WTC11 (cell line): ENCODE measurements at regions not wholly inside any gene's neighbourhood (a gene's known extent, or its start where the extent isn't known, plus 50 kb on each side); places are given as distances from the start of the nearest gene placed in this dataset.

Source experiments
- ATAC-seq: fragments of 200-7000 bp; cut with Tn5 transposase; 2 replicates; pipeline ENCODE4 v1.10.0; 2021; ENCODE audit warnings: mild to moderate bottlenecking, moderate library complexity
- CTCF ChIA-PET: fragments of 300-600 bp; sonication (Branson Sonifier 250); formaldehyde crosslinking; loops from one replicate; lab custom pipeline; 2021; ENCODE audit warnings: antibody characterized with exemption; lab: Charles Lee
- POLR2A ChIA-PET: fragments of 350-600 bp; sonication (Branson Sonifier 250); formaldehyde crosslinking; loops from one replicate; lab custom pipeline; 2021; ENCODE audit warnings: antibody characterized with exemption; lab: Charles Lee
- DNase-seq: peaks from one replicate; pipeline ENCODE4 v3.0.0; 2021; ENCODE audit warnings: low spot score
- H3K27ac Mint-ChIP-seq: 2 replicates; pipeline ENCODE4 v1.8.0; 2021; ENCODE audit warnings: mixed read lengths
- H3K27me3 Mint-ChIP-seq: 2 replicates; pipeline ENCODE4 v1.8.0; 2021; ENCODE audit warnings: low read depth, mild to moderate bottlenecking, moderate library complexity, mixed read lengths
- H3K36me3 Mint-ChIP-seq: 2 replicates; pipeline ENCODE4 v1.8.0; 2021; ENCODE audit warnings: mixed read lengths
- H3K4me1 Mint-ChIP-seq: 2 replicates; pipeline ENCODE4 v1.8.0; 2022; ENCODE audit warnings: mixed read lengths
- H3K4me3 Mint-ChIP-seq: 2 replicates; pipeline ENCODE4 v1.8.0; 2021; ENCODE audit warnings: mild to moderate bottlenecking, moderate library complexity, mixed read lengths
- H3K9me3 Mint-ChIP-seq: 2 replicates; pipeline ENCODE4 v1.8.0; 2021; ENCODE audit warnings: mixed read lengths
- ARID4B ChIP-seq: sonication (generic); formaldehyde crosslinking; IDR thresholded peaks from 2 replicates; pipeline ENCODE4 v1.8.0; 2023; ENCODE audit warnings: missing genetic modification reagents, mild to moderate bottlenecking, borderline replicate concordance
- ATF3 ChIP-seq: sonication (generic); formaldehyde crosslinking; conservative IDR thresholded peaks from 2 replicates; pipeline ENCODE4 v1.8.1; 2022; ENCODE audit warnings: mild to moderate bottlenecking, missing genetic modification reagents
- ATF6 ChIP-seq: sonication (generic); formaldehyde crosslinking; IDR thresholded peaks from 2 replicates; pipeline ENCODE4 v1.8.1; 2023; ENCODE audit warnings: mild to moderate bottlenecking, missing genetic modification reagents
- ETV6 ChIP-seq: sonication (generic); formaldehyde crosslinking; IDR thresholded peaks from 2 replicates; pipeline ENCODE4 v1.8.1; 2022; ENCODE audit warnings: mild to moderate bottlenecking, missing genetic modification reagents
- FOXK1 ChIP-seq: sonication (generic); formaldehyde crosslinking; IDR thresholded peaks from 2 replicates; pipeline ENCODE4 v1.8.0; 2022; ENCODE audit warnings: mild to moderate bottlenecking, moderate library complexity, missing genetic modification reagents
- NR1H2 ChIP-seq: sonication (generic); formaldehyde crosslinking; IDR thresholded peaks from 2 replicates; pipeline ENCODE4 v1.9.0; 2021; ENCODE audit warnings: mild to moderate bottlenecking, moderate library complexity, missing genetic modification reagents
- PRDM15 ChIP-seq: sonication (generic); formaldehyde crosslinking; IDR thresholded peaks from 2 replicates; pipeline ENCODE4 v1.8.0; 2022; ENCODE audit warnings: missing genetic modification reagents
- SP1 ChIP-seq: sonication (generic); formaldehyde crosslinking; conservative IDR thresholded peaks from 2 replicates; pipeline ENCODE4 v1.8.1; 2022; ENCODE audit warnings: missing genetic modification reagents
- STAT6 ChIP-seq: sonication (generic); formaldehyde crosslinking; conservative IDR thresholded peaks from 2 replicates; pipeline ENCODE4 v1.8.1; 2023; ENCODE audit warnings: mild to moderate bottlenecking, low read depth, missing genetic modification reagents, moderate library complexity
- TCF7 ChIP-seq: sonication (generic); formaldehyde crosslinking; IDR thresholded peaks from 2 replicates; pipeline ENCODE4 v1.8.0; 2022; ENCODE audit warnings: mild to moderate bottlenecking, low read depth, missing genetic modification reagents, moderate library complexity
- TP53 ChIP-seq: sonication (generic); formaldehyde crosslinking; IDR thresholded peaks from 2 replicates; pipeline ENCODE4 v1.8.1; 2023; ENCODE audit warnings: mild to moderate bottlenecking, missing genetic modification reagents
- ZBTB43 ChIP-seq: sonication (generic); formaldehyde crosslinking; IDR thresholded peaks from 2 replicates; pipeline ENCODE4 v1.8.1; 2023; ENCODE audit warnings: mild to moderate bottlenecking, missing genetic modification reagents
- ZNF138 ChIP-seq: sonication (generic); formaldehyde crosslinking; conservative IDR thresholded peaks from 2 replicates; pipeline ENCODE4 v1.8.1; 2022; ENCODE audit warnings: mild to moderate bottlenecking, moderate library complexity, missing genetic modification reagents

- Mint-ChIP-seq H3K36me3 (peaks cover 3% of the 10 kb centered on the region), H3K27me3 (peaks cover 5% of the 10 kb centered on the region; the same call in 1 of the 2 replicates), H3K9me3 (peaks cover 15% of the 10 kb centered on the region), H3K4me1 (peaks cover 48% of the 10 kb centered on the region), H3K4me3 (no peak overlapping the region), H3K27ac (no peak overlapping the region)
- ATAC-seq (no peak), DNase-seq (no peak)
- TF ChIP-seq ATF6 (CRISPR knock-in tag), result no peak
- no peak for TF ChIP-seq NR1H2 (CRISPR knock-in tag)
- no peak for TF ChIP-seq FOXK1 (CRISPR knock-in tag)
- no peak for TF ChIP-seq ATF3 (CRISPR knock-in tag)
- POLR2A ChIA-PET, result interaction anchor here (1.6 kb wide), 1 partner anchor 24 kb away, joined by 4 read pairs; no protein-coding TSS in a partner anchor
- CTCF ChIA-PET, result interaction anchor here (1.4 to 1.6 kb wide), 2 partner anchors 13 to 45 kb away, joined by 3 to 9 read pairs; no protein-coding TSS in a partner anchor
These were observed 121.7 kb upstream of the CCL2 start for GRCh38 chr17:34133350-34133749.

GRCh38 chr17:34135841-34136240 is 119.2 kb upstream of the CCL2 start:
- ATAC-seq (peak; percentile 33; the same call in 1 of the 2 replicates), DNase-seq (no peak)
- peak overlapping the region; percentile 72 for H3K27ac Mint-ChIP-seq
- peaks cover 68% of the 10 kb centered on the region for H3K4me1 Mint-ChIP-seq
- peaks cover 19% of the 10 kb centered on the region for H3K9me3 Mint-ChIP-seq
- POLR2A ChIA-PET, result no interaction called here
- no peak for TF ChIP-seq ARID4B (CRISPR knock-in tag)
- TF ChIP-seq TP53 (CRISPR knock-in tag), result no peak
- TF ChIP-seq STAT6, result no peak
- TF ChIP-seq ZNF138 (CRISPR knock-in tag), result no peak
- TF ChIP-seq ZBTB43 (CRISPR knock-in tag), result no peak
- no peak for TF ChIP-seq ETV6
- no peak for TF ChIP-seq TCF7 (CRISPR knock-in tag)
- no peak for TF ChIP-seq PRDM15 (CRISPR knock-in tag)
- no peak for TF ChIP-seq SP1 (CRISPR knock-in tag)
- peak overlapping the region; percentile 7 for H3K4me3 Mint-ChIP-seq
- CTCF ChIA-PET, result interaction anchor here (1.3 to 2.6 kb wide), 4 partner anchors 8 to 65 kb away, joined by 3 to 17 read pairs (median 4); no protein-coding TSS in a partner anchor
- peaks cover 13% of the 10 kb centered on the region for H3K27me3 Mint-ChIP-seq
- peaks cover 7% of the 10 kb centered on the region for H3K36me3 Mint-ChIP-seq
